Fibroblast of gingiva (primary cell): ENCODE measurements at regions not wholly inside any gene's neighbourhood (a gene's known extent, or its start where the extent isn't known, plus 50 kb on each side); places are given as distances from the start of the nearest gene placed in this dataset.

Source experiments
- DNase-seq: peaks from one replicate; pipeline ENCODE4 v3.0.0-alpha.2; 2011; ENCODE audit warnings: low read depth

GRCh38 chr9:115615821-115616665 lies 498.1 kb upstream of the TNC start:
- DNase-seq = peak; percentile 70

DNA sequence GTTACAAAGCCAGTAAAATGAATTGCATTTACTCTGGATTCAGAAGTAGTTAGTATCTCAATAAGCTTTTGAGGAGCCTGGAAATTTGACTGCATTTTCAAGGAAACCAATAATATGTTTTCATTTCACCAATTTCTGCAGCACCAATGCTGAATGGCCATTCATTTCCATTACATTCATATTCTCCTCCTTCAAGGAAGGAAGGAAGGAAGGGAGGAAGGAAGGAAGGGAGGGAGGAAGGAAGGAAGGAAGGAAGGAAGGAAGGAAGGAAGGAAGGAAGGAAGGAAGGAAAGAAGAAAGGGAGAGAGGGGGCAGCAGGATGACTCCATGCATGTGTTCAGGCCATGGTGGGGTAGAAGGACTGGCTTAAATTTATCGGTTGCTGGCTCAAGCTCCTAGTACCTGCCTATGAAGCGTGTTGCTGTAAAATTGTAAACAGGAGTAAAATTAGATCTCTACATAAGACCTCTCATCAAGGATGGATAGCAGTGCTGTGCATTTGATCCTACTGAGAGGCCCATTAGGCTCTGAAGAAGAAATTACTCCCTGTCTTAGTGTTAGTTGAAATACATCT lies 498.8 kb upstream of the TNC start:
- no peak for DNase-seq

DNA sequence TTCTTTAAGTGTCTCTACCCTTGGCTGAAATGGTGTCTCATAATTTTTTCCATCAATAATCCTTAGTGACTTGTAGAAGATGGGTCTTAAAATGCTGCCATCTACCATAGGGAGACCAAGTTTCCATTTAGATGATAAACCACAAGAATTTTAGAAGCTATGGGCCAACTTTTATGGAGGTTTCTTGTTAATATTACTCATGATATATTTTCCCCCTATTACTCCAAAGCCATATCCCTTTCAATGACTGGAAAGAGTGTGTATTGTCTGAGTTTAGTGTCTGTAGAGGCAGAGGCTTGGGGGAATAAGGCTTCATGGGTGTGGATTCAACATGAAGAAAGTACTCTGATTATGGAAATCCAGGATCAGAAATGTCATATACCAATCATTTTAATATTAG lies 507.3 kb upstream of the TNC start:
- no peak for DNase-seq

- no peak for DNase-seq
These were observed 508.0 kb upstream of the TNC start for GRCh38 chr9:115625954-115626353.

DNA sequence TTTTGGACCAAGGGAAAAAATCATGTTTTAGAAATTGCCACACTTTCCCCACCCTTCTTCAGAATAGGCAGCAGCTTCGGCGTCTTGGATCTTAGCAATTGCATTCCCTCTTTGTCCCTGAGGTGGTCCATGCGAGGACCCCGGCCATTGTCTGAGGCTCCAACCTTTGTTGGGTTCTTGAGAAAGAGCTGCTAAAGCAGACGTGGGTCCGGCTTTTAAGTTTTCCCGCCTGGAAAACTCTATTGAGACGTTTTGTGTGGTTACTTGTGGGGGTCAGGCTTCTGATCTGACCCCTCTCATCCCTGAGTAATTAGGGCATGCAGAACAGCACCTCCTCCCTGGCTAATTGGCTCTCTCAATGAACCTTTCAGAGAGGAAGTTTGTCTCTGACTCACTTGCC lies 509.6 kb upstream of the TNC start:
- DNase-seq = no peak

- DNase-seq = no peak
These were observed 510.5 kb upstream of the TNC start for GRCh38 chr9:115628426-115628825.

DNA sequence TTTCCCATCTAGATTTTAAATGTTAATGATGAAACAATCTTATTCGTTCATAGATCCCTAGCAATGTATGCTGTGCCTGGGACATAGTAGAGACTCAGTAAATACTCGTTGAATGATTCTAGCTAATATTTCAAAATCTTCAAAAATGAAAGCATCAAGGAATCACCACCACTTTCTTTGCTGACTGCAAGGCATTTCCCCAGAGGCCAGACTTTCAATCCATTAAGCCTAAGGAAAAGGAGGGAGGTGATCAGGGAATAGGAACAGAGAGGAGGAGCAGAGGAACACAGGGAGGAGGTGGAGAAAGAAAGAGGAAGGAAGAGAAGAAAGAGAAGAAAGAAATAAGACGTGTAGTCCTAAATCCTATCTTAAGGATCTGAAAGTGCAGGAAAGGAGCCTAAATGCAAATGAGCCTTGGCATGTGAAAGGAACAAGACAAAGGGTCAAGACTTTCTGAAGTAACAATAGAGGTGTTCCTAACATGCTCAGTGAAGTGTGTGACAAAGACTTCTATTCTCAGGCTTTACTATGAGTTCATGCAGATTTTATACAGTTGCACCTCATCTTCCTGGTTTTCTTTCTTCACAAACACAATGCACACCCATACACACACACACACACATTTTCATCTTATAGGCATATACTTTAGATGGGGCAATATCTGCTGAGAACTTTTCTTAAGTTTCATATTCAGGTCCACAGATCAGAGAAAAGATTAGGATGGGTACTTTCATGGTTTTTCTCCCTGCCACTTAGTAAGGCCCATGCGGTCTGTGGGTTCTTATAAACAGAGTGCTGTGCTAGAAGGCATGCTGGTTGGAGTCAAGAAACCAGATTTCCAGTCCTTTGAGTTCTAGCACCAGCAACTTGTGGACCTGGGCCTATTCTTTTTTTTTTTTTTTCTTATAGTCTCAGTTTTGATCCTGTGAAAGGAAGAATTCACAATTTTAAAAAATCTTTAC lies 512.2 kb upstream of the TNC start:
- no peak for DNase-seq

- no peak for DNase-seq
These were observed 514.4 kb upstream of the TNC start for GRCh38 chr9:115632391-115632790.

DNA sequence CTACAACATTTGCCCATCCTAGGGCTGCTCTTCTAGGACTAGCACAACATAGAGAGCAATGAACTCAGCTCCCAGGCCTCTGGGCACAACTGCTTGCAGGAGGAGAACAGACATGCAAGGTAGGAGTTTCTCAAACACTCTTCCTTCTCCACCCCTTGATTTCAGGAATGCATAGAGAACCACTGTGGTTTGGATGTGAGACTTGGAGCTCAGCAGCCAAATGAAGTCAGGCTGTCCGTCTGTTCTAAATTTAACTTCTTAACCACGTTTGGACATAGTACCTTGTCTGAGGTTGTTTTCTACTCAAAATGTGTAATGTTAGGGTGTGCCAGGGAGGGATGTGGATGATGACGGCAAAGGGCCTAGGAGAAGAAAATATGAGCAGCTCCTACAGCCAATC lies 515.1 kb upstream of the TNC start:
- peak; percentile 55 for DNase-seq

DNA sequence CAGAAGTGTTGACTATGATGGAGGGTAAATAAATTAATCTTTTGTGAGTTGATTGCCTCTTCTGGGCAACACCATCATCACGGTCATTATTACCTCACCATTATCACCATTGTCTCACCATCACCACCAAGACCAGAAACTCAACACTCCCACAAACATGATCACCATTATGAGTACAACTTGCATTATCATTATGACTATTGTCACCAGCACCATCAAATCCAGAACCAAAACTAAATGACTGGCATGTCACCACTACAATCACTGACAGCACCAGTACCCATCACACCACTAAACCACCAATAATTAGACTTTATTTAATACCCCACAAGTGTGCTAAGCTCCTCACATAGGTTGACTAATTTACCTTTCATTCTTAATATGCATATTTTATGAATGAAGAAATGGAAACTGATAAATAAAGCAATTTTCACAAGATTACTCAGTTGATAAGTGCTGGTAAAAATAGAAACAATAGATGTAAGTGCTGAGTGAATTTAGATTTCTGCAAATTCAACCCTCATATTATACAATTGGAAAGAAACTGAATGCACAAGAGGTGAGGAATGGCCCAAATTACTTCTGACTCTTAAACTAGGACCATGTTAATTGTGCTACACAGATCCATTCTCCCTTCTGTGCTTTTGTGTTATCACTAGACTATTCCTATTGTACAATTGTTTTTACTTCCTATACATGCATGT lies 517.8 kb upstream of the PAPPA start:
- no peak for DNase-seq

DNA sequence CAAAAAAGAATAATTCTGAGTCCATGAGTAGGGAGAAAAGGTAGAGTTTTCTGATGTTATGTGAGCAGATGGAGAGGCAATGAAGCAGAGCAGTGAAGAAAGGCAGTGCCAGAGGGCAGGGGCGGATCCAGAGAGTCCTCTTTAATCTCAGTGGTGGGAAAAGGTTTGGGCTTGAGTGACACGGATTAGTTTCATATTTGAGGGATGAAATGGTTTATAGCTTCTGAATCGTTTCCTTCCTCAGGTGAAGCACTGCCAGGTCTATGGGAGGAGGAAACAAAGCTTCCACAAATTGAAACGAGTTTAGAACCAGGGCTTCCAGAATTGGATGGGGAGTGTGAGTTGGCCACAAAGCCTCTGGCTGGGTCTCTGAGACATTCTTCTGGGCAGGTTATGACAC lies 517.0 kb upstream of the PAPPA start:
- no peak for DNase-seq

GRCh38 chr9:115637661-115638060 lies 515.9 kb upstream of the PAPPA start:
- no peak for DNase-seq

DNA sequence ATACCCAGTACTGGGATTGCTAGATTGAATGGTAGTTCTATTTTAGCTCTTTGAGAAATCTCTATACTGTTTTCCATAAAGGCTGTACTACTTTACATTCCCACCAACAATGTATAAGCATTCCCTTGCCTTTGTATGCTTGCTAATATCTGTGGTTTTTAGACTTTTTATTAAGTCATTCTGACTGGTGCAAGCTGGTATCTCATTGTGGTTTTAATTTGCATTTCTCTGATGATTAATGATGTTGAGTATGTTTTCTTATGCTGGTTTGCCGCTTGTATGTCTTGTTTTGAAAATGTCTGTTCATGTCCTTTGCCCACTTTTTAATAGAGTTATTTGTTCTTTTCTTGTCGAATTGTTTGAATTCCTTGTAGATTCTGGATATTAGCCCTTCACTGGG lies 512.7 kb upstream of the PAPPA start:
- DNase-seq = peak; percentile 87

DNA sequence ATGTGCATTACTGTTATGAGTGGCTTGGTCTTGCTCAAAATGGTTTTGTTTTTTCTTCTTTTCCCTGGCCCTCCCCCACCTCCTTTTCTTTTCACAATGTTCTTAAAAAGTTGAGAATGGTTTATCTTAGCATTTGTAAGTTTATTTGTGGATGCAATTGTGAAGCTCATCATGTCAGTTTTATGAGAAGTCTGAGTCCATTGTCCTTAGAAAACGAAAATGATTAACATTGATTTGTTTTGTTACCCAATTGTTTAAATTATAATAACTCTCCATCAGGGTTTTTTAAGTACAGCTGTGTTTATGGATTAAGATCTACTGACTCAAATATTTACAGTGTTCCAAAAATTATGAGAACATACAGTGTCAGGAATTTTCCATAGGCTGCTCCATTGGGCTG lies 511.3 kb upstream of the PAPPA start:
- DNase-seq = peak; percentile 76

GRCh38 chr9:115643948-115644727 lies 509.5 kb upstream of the PAPPA start:
- DNase-seq = no peak

- DNase-seq = peak; percentile 72
These were observed 503.6 kb upstream of the PAPPA start for GRCh38 chr9:115649991-115650472.

- peak; percentile 90 for DNase-seq
These were observed 502.8 kb upstream of the PAPPA start for GRCh38 chr9:115650768-115651167.

DNA sequence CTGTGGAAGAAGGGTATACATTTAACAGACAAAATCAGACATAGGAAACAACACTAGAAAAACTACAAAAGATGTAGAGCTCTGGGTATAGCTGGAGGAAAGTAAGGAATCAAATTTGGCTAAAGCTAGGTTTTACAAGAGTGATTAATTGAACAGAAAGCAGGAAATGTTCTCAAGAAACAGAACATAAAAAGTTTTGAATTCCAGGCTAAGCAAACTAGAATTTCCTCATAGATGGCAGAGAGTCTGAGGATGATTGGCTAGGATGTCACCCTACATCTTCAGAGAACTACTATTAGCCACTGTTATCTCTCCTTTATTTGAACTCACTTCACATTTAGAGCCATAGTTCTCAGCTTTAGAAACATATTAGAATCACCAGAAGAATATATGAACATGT lies 502.1 kb upstream of the PAPPA start:
- DNase-seq = no peak

- DNase-seq = peak; percentile 51
These were observed 500.4 kb upstream of the PAPPA start for GRCh38 chr9:115653171-115653606.

GRCh38 chr9:115657695-115658094 lies 495.9 kb upstream of the PAPPA start:
- no peak for DNase-seq

GRCh38 chr9:115665519-115665918 lies 488.1 kb upstream of the PAPPA start:
- DNase-seq = no peak
